GM11168 (cell line): ENCODE measurements at regions not wholly inside any gene's neighbourhood (a gene's known extent, or its start where the extent isn't known, plus 50 kb on each side); places are given as distances from the start of the nearest gene placed in this dataset.
"Not testable (repeated sequence)": the region's sequence is repeated elsewhere in the genome, so short reads cannot be mapped to it uniquely, and the experiment has no call there.

Experiments
- in situ Hi-C: fragments of 300-500 bp; cut with MboI; formaldehyde crosslinking; loops from one replicate; pipeline ENCODE4 v1.12.0; 2022; ENCODE audit warnings: low sequenced_read_pairs; ENCODE audit not compliant: unreplicated experiment

- in situ Hi-C loops: no loop called here
Measured at GRCh38 chr6:53446151-53446550, 97.4 kb upstream of the ELOVL5 start.

DNA sequence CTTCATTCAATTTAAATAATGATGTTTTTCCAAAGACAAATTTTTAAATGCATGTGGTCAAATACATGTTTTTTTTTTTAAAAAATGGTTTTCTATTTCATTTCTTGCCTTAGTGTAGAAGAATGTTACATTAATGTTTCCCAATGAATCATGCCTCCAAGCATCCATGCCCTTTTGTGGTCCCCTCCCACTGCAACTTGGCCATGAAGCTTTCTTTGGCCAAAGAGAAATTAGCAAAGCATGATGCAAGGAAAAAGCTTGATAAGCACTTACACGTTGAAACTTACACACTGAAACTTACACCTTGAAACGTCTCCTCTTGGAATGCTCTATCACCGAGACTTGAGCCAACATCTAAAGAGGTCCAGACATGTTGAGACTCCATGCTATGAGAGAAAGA, 93.0 kb upstream of the ELOVL5 start:
- in situ Hi-C loops: no loop called here

- in situ Hi-C loops: no loop called here
Measured at GRCh38 chr6:53441035-53441493, 92.3 kb upstream of the ELOVL5 start.

- in situ Hi-C loops: no loop called here
Measured at GRCh38 chr6:53440336-53440945, 91.7 kb upstream of the ELOVL5 start.

- in situ Hi-C loops: no loop called here
Measured at GRCh38 chr6:53439556-53439955, 90.8 kb upstream of the ELOVL5 start.

DNA sequence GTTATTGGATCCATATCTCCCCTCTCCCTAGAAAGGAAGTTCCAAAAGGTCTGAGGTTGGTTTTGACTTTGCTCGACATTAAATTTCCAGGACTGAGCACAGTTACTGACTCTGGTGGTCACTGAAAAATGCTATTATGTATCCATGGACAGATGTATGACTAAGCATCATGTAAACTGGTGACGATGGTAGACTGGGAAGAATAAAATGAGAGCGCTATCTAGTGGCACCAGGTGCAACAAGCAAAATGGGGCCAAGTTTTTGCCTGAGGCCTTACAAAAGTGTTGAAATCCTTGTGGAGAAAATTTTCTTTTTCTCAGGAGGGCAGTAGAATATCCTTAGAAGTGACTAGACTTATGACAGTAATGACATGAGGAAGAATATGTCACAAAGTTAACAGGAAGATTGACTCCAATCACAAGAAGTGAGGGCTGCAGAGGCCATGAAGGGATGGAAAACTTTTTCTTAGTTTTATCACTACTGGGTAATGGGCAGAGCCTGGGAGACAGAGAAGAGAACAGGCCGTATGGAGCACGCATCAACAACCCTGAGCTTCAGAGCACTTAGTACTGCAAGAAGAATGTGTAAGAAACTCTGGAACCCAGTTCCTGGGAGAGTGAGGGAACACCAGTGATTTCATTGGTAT, 88.9 kb upstream of the ELOVL5 start:
- in situ Hi-C loops: no loop called here

DNA sequence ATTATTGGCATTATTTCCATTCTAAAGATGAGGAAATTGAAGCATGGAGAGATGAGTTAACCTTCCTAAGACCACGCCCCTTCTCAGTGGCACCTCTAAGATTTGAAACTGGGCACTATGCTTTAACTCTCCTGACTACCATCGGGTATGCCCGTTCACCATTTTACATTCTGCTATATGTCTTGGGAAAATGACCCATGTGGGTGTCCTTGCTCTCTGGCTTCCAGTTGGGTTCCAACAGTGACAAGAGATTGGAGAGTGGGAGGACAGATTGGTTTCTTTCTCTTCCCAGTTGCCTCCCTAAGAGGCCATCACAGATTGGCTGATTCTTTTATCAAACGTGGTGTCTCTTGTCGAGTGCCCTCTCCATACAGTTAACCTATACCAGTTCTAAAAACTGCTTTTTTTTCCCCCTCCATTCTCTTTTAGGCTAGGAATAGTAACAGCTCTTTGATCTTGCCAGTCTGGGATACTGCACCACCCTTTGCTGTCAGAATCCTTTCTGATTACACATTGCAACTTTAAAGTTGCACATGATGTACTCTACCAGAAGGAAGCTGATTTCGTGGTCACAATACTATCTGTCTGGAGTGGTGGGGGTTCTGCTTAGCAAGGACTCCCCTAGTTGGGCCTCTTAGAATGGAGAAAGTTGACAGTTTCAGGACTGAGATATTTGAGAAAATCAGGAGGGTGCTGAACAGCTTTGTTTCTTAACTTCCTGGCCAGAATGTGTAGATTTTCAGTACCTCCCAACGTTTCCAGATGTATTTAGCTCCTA, 88.0 kb upstream of the ELOVL5 start:
- in situ Hi-C loops: no loop called here

DNA sequence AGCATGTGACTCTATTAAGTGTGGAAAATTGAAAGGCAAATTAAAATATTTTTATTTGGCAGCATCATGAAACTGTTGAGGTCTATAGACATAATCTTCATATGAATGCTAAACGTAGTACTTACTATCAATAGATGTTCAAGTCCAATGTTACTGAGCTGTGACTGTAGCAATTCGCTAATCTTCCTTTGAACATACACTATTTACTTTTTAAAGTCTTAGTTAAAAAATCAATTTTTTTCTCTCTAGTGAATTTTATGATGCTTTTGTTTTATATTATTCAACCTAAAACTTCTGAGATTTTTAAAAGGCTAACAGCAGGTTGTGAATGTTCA, 85.2 kb upstream of the ELOVL5 start:
- in situ Hi-C loops: no loop called here

GRCh38 chr6:53433261-53433950, 84.7 kb upstream of the ELOVL5 start:
- in situ Hi-C loops: no loop called here

DNA sequence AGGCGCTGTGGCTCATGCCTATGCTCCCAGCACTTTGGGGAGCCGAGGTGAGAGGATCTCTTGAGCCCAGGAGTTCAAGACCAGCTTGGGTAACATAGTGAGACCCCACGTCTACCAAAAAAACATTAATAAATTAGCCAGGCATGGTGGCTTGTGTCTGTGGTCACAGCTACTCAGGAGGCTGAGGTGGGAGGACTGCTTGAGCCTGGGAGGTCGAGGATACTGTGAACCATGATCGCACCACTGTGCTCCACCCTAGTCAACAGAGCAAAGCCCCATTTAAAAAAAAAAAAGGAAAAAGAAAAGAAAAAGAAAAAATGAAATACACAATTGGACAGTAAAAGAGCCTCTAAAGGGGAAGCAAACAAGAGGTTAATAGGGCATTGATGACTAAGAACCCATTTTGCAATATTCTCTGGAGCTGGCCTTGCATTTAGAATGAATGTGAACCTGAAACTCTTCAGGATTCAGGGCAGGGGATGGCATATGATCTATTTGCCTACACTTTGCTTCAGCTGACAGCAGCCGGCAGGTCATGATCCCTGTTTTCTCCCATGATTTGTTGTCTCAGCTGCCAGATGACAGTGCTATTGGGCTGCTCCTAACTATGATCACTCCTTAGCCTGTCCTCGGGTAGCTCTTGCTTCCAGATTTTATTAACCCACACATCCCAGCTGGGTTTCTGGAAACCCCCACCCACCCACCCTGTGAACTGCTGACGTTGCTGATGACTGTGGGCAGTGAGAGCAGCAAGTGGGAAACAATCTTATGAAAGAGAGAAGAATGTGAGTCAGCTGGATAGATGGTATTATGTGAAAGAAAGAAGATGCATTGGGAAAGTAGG, 83.8 kb upstream of the ELOVL5 start:
- in situ Hi-C loops: no loop called here

- in situ Hi-C loops: no loop called here
Measured at GRCh38 chr6:53431704-53432103, 83.0 kb upstream of the ELOVL5 start.

- in situ Hi-C loops: no loop called here
Measured at GRCh38 chr6:53429401-53429800, 80.7 kb upstream of the ELOVL5 start.

DNA sequence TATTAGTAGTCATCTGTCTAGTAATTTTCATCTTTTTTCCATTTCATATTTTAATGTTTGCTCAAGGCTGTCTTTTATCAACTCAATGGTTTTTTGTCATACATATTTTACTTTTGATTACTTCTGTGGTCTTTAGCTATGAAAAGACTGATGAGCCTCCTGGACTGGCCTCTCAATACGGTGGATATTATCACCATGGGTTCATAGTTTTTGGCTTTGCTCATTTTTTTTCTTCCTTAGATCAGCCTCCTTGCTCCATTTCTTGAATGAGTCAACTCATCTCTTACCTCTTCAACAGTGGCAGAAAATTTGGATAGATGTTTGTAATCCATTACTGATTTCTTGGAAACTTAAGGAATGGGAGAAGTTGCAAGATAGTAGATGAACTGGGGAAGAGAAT, 80.1 kb upstream of the ELOVL5 start:
- in situ Hi-C loops: no loop called here

DNA sequence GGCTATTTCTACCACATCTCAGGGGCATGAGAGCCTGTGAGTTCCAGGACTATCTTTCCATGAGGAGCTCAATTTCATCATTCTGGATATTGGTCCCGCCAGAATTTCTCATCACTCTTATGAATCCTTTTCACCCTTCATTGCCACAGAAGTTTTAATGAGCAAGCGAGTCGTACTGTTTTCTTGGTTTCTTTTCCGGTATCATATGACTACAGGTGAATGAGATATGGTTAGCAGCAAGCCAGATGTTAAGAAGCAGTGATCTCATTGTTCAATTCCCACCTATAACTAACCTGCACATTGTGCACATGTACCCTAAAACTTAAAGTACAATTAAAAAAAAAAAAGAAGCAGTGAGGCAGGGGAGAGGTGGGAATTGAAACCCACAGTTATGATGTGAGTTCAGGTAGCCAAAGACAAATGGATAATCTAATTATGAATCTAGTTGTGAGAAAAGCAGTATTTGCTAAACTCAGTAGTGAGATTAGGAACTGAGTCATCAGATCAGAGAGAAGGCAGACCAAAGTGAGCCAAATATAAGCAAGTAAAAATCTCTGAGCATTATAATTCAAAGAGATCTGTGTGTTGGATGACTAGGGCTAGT, 78.0 kb upstream of the ELOVL5 start:
- in situ Hi-C loops: no loop called here

DNA sequence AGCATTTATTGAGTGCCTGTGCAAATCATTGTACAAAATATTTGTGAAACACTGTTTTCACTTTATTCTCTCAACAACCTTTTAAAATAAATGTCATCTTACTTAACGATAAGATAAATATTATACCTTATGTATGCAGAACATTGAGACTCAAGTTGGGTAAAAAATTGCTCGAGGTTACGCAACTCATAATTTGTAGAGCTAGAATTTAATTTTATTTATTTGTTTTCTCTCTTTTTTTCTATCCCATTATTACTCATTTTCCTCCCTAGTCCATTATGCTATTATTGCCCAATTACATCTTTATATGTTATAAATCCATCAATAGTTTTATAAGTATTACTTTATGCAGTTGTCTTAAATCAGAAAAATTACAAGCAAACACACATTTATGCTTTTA, 77.4 kb upstream of the ELOVL5 start:
- in situ Hi-C loops: no loop called here

- in situ Hi-C loops: no loop called here
Measured at GRCh38 chr6:53424976-53425718, 76.4 kb upstream of the ELOVL5 start.

DNA sequence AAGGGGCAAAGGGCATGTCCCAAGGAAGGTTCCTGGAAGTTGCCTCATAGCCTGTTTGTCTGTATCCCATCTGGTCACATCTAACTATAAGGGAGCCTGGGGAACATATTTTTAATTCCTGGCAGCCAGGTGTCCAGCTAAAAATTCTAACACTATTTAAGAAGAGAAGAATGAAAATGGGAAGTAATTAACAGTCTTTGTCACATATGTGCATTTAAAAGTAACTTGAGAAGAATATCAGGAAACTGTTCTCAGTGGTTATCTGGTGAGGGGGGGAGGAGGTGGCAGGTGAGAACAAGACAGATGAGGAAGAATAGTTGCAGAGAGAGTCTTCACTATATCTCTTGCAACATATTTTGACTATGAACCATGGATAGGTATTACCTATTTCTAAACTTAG, 75.5 kb upstream of the ELOVL5 start:
- in situ Hi-C loops: no loop called here

DNA sequence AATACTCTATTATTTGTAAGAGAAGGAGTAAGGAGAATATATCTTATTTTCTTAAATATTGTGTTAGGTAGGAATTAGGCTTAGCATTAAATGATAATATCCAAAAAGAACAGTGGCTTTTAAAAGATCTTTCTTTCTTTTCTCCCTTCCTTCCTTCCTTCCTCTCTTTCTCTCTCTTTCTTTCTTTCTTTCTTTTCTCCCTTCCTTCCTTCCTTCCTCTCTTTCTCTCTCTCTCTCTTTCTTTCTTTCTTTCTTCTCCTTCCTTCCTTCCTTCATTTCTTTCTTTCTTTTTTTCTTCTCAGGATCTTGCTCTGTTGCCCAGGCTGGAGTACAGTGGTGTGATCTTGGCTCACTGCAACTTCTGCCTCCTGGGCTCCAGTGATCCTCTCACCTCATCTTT, 74.8 kb upstream of the ELOVL5 start:
- in situ Hi-C loops: not testable (repeated sequence)

DNA sequence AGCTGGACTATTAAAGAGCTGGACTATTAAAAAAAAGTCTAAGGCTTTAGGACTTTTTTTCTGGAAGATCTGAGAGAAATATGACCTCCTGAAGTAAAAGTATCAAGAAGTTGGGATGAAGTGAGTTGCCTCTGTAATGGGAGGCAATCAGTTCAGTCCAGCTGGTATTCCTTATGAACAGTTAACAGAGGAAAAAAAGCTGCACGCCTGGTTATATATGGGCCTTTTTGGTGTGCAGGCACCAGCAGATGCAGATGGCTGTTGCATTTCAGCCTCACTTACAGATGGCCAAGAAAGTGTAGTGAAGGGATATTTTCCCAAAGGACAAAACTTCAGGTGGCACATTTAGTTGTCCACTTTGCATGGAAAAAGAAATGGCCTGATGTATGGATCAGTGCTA, 70.3 kb upstream of the ELOVL5 start:
- in situ Hi-C loops: loop anchor here (10.0 kb wide), 1 partner anchor 244 kb away; no protein-coding TSS in a partner anchor
